ENCODE measurements at regions not wholly inside any gene's neighbourhood (a gene's known extent, or its start where the extent isn't known, plus 50 kb on each side); places are given as distances from the start of the nearest gene placed in this dataset.
"Not testable (repeated sequence)": the region's sequence is repeated elsewhere in the genome, so short reads cannot be mapped to it uniquely, and the experiment has no call there.

GRCh38 chr2:156779416-156780120, 343.4 kb downstream of the GPD2 start:
- DNase-seq, result no peak

GRCh38 chr2:156781677-156782076, 345.5 kb downstream of the GPD2 start:
- not testable (repeated sequence) for DNase-seq

GRCh38 chr2:156784020-156784701, 348.0 kb downstream of the GPD2 start:
- DNase-seq, result no peak

- no peak for DNase-seq
Measured at GRCh38 chr2:156787517-156787916, 351.3 kb downstream of the GPD2 start.

- no peak for DNase-seq
Measured at GRCh38 chr2:156790343-156791037, 354.3 kb downstream of the GPD2 start.

- DNase-seq, result no peak
Measured at GRCh38 chr2:156792242-156792840, 356.2 kb downstream of the GPD2 start.

- DNase-seq, result no peak
Measured at GRCh38 chr2:156797832-156798231, 361.7 kb downstream of the GPD2 start.

- no peak for DNase-seq
Measured at GRCh38 chr2:156800065-156800653, 364.0 kb downstream of the GPD2 start.

GRCh38 chr2:156800781-156801361, 364.7 kb downstream of the GPD2 start:
- DNase-seq, result no peak

- no peak for DNase-seq
Measured at GRCh38 chr2:156803243-156803642, 367.1 kb downstream of the GPD2 start.

- no peak for DNase-seq
Measured at GRCh38 chr2:156803967-156804366, 367.8 kb downstream of the GPD2 start.

- no peak for DNase-seq
Measured at GRCh38 chr2:156810094-156810493, 373.9 kb downstream of the GPD2 start.

GRCh38 chr2:156812496-156812895, 376.3 kb downstream of the GPD2 start:
- DNase-seq, result no peak

GRCh38 chr2:156817430-156817829, 381.3 kb downstream of the GPD2 start:
- no peak for DNase-seq

- DNase-seq, result no peak
Measured at GRCh38 chr2:156818221-156818620, 382.0 kb downstream of the GPD2 start.

- DNase-seq, result no peak
Measured at GRCh38 chr2:156818944-156819343, 382.8 kb downstream of the GPD2 start.

GRCh38 chr2:156826341-156826933, 390.3 kb downstream of the GPD2 start:
- no peak for DNase-seq

- no peak for DNase-seq
Measured at GRCh38 chr2:156834431-156834830, 398.3 kb downstream of the GPD2 start.

GRCh38 chr2:156837635-156838370, 401.6 kb downstream of the GPD2 start:
- DNase-seq, result no peak

- no peak for DNase-seq
Measured at GRCh38 chr2:156841321-156841720, 405.1 kb downstream of the GPD2 start.

Data from occipital lobe (tissue), 1 donor.